HG02981 (cell line): ENCODE measurements at regions not wholly inside any gene's neighbourhood (a gene's known extent, or its start where the extent isn't known, plus 50 kb on each side); places are given as distances from the start of the nearest gene placed in this dataset.
"Not testable (repeated sequence)": the region's sequence is repeated elsewhere in the genome, so short reads cannot be mapped to it uniquely, and the experiment has no call there.

Source experiments
- ATAC-seq: cut with Tn5 transposase; IDR thresholded peaks from one replicate; pipeline ENCODE4 v1.9.1; 2021; ENCODE audit warnings: mild to moderate bottlenecking, moderate library complexity; ENCODE audit not compliant: unreplicated experiment

DNA sequence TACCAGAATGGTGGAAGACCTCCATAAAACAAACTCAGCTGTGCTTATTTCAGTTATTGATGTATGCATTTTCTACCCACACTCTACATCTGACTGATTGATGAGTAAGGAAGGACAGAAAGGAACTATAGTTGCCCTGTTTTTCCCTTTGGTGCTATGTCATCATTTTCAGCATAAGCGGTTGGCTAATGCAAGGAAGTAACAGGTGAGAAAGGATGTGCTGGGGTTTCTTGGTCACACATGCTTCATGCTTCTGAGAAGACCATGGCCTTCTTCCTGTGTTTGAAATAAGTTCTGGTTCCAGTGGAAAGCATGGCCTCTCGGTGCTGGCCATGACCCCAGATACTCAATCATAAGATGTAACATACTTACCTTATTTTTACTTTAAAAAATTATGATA is 541.2 kb downstream of the PTPRU start:
- ATAC-seq = no peak

DNA sequence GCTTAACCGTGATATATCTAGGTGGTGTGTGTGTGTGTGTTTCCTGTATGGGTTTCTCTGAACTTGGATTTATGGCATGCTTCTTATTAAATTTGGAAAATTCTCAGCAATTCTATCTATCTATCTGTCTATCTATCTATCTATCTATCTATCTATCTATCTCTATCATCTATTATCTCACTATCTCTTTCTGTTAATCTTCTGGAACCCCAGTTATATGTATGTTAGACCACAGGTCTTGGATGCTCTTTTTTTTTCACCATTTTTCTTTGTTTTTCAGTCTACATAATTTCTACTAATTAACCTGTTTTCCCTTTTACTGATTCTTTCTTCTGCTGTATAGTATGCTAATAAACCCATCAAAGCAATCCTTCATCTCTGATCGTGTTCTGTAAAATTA is 538.0 kb downstream of the PTPRU start:
- ATAC-seq = no peak

DNA sequence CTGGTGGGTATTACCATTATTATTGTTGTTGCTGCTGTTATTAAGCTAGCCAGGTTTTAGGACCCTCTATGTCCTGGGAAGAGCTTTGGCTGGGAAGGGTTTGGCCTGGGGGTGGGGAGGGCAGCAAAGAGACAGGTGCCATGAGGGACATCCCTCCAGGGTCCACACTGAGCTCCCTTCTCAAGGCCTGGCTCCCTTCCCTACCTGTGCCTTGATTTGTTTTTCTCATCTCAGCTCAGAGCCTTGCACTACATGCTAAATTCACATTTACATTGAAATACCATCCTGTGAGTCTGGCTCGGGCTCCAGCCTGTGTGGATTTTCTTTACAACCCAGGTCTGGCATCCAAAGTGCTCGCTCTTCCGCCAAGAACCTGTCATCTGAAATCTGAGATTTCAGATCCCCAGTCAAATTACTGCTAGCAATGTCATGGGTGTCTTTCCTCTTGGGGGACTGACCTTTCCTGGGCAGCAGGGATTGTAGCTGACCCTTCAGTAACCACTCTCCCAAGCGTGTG is 536.3 kb downstream of the PTPRU start:
- ATAC-seq = no peak

DNA sequence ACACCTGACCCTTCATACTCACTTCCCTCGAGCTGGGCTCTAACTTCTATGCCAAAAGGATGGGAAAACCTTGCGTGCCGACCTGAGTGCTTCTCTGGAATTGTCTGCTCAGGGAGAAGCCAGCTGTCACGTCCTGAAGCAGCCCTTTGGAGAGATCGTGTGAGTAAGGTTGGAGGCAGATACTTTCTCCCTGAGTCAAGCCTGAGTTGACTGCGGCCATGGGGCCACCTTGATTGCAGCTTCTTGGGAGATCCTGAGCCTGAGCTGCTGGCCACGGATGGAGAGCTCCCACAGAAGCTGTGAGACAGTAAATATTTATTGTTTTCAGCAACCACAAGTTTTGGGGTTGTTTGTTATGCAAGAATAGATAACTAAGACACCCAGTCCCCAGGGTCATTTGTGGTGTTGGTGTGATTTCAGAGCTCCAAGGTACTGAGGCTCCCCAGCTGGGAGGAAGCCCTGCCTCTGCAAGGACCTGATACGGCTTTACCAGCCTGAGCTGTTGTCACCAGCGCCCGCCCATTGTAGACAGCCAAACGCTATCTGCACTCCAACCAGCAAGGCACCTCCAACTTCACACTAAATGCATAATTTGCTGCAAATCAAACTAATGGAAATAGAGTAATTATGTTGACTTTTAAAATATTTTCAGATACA is 531.6 kb downstream of the PTPRU start:
- no peak for ATAC-seq

DNA sequence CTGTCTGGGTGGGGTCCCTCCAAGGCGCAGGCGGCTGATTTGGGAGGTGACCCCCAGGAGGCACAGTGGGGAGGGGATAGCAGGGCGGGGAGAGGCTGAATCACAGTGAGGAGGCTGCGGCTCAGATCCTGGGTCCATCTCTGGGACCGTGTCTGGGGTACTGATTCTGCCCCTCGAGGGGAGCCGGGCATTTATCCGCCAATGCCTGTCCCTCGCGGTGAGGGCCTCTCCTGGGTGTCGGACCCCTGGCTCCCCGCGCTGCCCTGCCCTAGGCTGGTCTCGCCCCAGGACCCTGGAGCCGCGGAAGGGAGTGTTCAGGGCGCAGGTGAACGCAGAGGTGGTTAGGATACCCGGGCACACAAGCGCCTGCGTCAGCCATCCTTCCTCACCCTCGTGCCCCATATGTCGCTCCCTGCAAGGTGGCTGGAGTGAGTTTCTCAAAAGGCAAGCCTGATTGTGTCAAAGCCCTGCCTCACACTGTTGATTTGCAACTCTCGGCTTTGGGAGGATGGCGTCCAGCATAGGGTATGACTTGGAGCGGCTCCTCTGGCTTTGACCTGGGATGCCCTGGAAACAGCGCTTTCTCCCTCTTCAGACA is 530.9 kb downstream of the PTPRU start:
- ATAC-seq = no peak

DNA sequence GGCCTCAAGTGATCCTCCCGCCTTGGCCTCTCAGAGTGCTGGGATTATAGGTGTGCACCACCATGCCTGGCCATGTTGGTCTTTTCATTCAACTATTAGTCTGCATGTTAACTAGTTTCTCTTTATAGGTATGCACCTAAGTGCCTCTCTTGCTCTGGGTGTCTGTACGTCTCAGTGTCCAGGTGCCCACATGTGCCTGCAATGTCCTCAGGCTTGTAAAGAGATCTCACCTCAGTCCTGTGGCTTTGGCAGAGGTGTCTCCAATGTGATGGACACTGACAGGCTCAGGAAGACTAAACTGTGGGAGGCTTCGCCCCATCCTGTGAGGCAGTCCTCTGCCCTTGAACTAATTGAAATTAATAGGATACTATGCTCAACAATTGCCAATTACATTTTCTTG is 526.3 kb downstream of the PTPRU start:
- ATAC-seq = no peak

DNA sequence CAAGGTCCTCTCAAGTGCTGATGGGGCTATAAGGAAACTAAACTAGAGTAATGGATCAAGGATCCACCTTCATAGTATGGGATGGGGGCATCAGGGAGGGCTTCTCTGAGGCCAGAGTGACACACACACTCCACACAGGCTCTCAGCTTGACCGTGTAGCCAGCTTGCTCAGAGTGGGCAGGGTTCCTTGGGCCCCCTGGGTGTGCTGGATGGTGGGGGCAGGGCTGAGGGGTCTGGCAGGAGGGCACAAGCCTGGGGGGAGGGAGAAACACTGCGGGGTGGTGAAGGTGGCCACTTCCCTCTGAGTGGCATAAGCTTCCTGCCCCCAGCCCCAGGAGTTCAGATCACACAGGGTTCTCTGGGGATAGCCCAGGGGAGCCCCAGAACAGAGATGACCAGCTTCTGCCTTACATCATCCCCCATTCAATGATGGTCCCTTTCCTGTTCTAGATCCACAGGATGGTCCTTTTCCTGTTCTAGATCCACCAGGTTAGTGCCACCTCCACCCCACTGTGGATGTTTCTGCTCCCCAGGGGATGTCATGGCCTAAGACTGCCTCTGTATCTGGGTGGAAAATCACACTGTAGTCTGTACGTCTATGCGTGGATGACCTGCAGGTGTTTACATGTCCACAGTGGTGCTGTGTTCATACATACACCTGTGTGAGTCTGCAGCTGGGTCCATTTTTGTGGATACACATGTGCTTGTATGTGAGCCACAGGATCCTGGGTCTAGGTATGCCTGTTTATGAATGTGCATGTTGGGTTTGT is 525.0 kb downstream of the PTPRU start:
- no peak for ATAC-seq

DNA sequence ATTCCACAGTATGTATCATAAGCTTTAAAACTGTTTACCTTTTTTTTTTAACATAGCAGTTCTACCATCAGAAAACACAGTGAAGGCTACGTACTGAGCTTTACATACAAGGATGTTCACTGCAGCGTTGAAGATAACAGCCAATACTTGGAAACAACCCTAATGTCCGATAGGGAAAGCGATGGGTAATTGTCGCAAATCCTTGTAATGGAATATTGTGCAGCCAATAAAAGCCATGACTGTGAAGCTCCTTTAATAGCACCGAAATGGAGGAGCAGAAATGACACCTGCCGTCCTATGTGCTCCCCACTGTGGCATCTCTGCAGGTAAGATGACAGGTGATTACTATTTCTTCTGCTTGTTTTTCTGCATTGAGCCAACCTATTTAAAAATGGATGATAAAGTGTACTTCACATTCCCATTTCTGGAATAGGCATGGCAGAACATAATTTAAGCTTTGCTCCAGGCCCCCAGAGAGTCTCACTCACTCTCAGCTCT is 523.8 kb downstream of the PTPRU start:
- no peak for ATAC-seq

DNA sequence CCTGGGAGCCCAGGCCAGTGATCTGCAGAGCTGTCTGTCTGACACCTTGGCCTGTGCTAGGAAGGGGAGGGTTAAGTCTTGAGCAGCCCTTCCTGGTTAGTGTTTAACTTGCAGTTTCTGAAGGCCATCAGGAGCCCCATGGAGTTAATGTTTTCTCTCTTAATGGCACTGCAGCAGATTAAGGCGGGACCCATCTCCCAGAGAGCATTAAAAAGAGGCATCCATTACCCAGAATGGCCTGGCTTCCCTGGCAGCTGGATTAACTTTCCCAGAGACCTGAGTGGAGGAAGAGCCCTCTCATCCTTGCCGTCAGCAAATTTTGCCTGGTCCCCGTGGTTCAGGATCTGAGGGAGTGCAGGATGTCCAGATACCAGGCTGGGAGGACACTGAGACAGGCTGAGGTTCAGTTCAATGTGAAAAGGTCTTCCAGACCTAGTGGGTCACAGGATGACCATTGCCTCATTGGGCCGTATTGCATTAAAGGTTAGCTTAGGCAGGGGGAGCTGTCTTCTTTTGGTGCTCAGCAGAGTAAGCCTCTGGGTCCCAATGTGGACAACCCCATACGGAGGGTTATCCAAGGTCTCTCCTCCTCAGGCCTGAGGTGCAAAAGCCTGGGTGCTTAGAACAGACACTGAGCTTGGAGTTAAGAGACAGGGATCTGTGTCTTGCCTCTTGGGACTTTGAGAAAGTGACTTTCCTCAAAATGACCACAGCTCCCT is 522.6 kb downstream of the PTPRU start:
- ATAC-seq = no peak

DNA sequence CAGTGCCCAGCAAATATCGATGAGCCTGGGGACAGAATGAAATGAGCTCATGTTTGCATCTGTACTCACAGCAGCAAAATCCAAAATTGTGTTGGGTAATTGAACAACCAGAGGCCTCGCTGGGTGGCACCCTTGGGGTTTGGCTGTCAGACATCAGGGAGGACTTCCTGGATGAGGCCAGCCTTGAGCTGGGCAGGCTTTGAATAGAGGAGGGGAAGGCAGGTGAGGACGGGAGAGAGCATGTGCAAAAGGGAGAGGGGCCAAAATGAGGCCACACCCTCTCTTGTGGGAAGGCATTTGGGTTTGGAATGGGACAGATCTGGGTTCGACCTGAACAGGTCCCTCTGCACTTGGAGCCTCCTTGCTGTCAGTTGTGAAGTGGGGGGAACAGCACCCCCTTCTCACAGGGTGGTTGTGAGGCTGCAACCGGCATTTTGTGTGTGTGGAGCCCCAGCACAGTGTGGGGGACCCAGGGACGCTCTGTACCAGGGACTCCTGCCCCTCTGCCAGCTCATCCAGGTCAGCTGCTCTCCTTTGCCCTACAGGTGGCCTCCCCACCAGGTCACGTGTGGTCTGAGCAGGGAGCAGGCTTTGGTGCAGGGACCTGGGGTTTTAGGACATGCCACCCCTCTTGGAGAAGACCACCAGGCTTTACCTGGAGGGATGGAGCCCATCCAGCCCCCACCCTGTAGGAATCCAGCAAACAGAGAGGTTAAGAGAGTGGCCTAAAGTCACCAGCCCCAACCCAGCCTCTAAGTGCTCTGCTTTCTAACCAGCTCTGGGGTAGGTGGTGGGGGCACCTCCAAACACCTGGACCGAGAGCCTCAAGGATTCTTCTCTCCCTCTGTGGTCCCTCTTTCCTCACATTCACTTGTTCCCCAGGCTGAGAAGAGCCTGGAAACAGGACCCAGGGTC is 521.8 kb downstream of the PTPRU start:
- ATAC-seq = no peak

DNA sequence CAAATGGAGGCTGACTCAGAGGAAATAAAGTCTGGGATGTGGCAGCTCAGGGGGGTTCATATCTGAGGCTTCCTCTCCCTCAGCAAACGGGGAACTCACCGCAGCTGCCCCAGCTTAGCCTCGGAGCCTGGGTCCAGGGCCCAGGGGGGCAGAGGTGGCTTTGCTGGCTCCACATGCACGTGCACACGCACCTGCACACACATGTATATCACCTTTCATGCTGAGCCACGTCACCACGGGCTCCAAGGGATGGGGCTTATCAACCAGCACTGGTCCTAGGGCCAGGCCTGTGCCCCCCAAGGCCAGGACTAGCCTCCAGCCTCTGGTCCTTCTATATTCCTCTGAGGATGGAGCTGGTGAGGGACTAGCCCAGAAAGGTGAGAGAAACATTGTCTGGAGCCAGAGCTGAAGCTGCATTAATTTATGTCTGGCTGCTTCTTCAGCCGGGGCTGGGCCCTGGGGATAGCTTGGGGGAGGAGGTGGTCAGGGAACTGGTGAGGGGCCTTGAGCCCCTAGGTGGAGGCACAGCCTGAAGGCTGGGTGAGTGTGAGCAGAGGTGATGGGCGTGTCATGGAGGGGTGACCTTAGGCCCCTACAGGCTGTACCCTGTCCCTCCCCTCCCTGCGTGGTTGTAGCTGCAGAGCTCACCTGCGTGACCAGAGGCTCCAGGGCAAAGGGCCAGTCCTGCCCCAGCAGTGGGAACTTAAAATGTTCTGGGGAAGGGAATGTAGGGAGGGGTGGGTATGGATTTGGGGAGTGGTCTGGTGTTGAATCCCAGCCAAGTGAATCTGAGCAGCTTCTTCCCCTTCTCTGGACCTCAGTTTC is 520.8 kb downstream of the PTPRU start:
- ATAC-seq = no peak

DNA sequence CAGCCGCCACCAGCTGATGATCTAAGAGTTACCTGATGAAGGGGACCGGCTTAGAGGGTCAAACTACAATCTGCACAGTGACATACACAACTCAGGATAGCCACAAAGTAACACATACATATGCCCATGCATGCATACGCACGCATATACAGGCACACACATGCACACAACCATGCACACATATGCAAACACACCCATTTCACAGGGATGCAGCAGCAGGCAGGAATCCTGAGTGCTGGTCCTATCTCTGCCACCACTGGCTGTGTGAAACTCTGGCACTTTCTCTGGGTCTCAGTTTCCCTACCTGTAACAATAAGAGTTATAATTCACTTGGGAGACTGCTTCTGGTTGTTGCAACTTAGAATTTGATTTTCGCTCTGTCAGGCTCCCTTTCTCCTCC is 520.2 kb downstream of the PTPRU start:
- no peak for ATAC-seq

DNA sequence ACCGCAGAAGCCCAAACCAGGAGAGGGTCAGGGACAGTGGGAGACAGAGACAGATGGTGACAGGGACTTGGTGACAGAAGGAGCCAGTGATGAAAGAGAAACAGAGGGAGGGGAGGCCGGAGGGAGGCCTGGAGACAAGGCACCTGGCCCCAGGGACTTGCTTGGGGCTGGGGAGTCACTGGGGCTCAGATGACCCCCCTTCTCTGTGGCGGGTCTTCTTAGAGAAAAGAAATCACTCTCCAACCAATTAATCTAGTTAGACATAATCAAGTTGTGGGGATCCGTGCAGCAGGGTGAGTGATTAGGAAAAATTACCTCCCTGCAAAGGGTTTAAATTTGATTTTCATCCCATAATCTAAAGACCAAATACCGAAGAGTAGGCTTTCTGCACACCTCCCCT is 519.8 kb downstream of the PTPRU start:
- no peak for ATAC-seq

DNA sequence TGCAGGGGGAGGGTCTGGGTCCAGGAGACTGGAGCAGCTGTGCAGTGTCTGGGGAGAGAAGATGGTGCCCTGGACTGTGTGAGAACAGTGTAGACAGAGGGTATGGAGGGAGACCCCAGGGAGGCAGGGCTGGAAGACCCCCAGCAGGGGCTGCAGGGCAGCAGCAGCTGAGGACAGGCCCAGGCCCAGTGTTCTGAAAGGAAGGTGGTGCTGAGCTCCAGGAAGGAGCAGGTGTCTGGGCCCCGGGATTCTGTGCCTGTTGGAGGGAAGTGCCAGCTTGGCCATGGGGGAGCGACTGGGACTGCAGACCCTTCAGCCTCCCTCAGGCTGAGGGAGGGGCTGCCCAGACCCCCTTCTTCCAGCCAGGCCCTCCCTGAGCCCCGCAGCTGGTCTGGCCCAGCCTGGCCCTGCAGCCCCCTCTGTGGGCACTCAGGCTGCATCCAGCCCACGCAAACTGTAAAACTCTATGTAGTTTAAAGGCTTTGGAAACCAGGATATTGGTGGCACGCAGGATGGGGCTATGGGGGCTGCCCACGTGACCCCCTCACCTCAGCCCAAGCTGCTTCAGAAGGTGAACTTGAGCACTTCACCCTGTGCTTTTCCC is 519.2 kb downstream of the PTPRU start:
- ATAC-seq = not testable (repeated sequence)

DNA sequence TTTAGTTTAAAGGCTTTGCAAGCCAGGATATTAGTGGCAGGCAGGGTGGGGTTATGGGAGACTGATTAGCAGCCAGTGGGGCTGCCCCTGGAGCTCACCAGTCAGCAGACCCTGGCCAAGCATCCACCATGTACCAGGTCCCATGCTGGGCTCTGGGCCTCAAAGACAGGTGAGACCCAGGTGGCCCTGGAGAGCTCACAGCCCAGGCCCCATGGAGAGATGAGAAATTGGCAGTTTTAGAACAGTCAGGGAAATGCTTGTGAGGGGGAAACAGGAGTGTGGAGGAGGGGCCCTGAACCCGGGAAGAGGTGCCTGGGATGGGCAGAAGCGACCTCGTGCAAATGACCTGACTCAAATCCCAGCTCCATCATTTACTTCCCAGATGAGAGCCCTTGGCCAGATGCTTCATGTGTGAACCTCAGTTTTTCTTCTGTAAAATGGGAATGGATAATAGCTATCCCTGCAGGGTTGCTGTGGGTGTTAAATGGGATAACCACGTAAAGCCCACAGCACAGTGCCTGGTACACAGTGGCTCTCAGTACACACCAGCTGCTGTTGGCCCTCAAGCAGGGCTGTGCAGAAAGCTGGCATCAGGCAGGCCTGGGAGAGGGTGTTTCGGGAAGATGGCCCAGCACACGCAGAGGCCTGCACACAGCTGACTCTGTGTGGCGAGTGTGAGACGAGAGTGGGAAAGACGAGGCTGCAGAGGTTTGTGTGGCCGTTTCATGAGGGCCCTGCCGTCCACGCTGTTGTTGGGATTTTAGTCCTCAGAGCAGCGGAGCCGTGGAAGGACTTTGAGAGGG is 518.5 kb downstream of the PTPRU start:
- no peak for ATAC-seq

DNA sequence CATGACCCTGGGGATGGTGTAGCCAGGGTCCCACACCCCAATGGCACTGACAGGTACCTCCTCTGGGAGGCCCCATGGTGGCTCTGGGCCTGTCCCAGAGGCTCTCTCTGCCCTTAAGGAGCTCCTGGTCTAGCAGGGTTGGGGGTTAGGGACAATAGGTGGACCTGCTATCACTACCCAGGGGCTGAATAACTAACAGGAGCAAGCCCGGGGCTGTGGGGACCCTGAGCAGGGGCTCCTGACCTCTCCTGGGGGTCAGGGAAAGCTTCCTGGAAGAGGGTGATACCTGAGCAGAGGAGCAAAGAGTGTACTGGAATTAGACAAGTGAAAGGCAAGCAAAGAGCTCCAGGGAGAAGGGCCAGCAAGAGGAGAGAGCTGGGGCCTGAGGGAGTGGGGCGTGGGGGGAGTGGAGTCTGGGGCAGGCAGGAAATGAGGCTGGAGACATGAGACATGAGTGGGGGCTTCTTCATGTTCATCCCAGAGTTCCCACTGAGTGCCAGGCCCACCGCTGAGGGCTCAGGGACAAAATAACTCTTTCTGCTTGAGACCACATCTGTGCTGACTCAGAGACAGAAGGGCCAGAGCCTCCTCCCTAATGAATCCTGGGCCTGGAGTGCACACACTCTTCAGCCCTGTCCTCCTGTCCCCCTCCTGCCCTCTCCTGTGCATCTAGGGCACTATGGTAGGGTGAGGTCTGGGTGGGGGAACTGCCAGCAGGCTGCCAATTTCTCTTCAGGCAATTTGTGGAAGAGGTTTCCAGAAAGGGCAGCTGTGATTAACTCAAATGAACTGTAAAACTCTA is 517.6 kb downstream of the PTPRU start:
- ATAC-seq = no peak

DNA sequence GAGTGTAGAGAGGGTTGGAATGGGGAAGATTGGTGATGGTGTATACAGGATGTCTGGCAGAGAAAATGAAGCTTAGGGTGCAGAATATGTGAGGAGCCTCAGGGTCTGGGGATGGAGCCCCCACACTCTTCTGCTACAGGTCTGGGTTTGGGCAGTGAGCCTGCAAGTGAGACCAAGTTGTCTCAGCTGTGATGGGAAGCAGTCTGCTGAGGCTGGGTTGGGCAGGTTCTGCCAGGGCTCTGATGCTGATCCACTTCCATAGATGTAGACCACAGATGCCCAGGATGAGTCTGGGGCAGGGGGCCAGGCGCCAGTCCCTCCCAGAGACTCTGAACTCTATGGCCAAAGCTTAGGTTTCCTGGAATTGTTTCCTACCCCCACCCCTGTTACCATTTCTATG is 516.9 kb downstream of the PTPRU start:
- no peak for ATAC-seq
